Astrocyte (in vitro differentiated cells and primary cell): ENCODE measurements at regions not wholly inside any gene's neighbourhood (a gene's known extent, or its start where the extent isn't known, plus 50 kb on each side); places are given as distances from the start of the nearest gene placed in this dataset.

Source experiments
- CTCF ChIP-seq: IDR thresholded peaks from 2 replicates; pipeline ENCODE4 v1.5.1; 2011; ENCODE audit warnings: low read depth, mild to moderate bottlenecking, inconsistent platforms, low read length, moderate library complexity; ENCODE audit not compliant: insufficient read depth
- EZH2 ChIP-seq: IDR thresholded peaks from 2 replicates; pipeline ENCODE4 v1.6.1; 2012; ENCODE audit warnings: mild to moderate bottlenecking, low read length, inconsistent platforms; ENCODE audit not compliant: insufficient read depth

DNA sequence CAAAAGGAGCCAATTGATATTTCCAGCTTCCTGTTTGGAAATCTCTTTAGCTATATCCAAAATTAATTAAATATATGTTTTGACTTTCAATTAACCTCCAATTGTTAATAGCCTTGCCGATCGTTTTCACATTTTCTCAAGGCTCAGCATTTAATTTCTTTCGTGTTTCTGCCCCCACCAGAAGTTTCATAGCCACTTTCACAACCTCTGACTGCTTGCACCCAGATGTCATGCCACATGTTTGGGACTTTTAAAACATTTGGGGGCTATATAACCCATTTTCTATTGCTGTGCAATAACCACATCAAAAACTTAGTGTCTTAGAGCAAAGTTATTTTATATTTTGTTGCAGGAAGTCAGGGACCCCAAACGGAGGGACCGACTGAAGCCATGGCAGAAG, 510.6 kb upstream of the CNTNAP2 start:
- no peak for TF ChIP-seq EZH2
- TF ChIP-seq CTCF = no peak
